ENCODE measurements at regions not wholly inside any gene's neighbourhood (a gene's known extent, or its start where the extent isn't known, plus 50 kb on each side); places are given as distances from the start of the nearest gene placed in this dataset.
"Not testable (repeated sequence)": the region's sequence is repeated elsewhere in the genome, so short reads cannot be mapped to it uniquely, and the experiment has no call there.

DNA sequence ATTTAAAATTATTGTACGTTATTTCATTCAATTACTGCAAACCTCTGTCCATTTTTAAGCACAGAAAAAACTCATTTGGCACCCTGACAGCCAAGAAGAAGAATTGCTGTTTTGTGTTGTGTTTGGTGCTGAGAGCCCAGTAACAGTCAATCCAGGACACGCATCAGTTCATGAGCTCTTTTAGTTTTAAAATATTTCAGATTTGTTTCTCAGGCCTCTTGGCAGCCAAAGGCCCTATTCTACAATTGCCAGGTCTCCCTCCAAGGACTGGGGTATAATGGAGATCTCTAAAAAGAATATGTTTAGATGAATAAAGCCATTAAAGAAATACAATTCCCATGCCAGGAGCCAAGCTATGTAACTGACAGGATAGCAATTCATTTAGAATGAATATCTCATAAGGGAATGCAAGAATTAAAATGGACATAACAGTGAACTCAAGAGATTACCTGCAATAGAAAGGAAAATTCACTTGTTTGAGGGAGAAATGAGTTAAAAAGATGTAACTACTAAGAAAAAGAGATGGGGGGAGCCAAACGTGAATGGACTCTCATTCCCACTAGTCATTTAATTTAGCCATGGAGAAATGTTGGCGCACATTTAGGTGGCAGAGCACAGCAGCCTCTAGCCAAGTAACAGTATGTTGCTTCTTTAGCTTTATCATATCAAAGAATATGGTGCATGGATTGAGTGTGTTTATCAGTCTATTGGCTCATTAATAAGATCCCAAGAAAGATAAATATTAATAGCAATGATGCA is 140.6 kb upstream of the PELI2 start:
- H3K9ac ChIP-seq (ENCODE audit: low read depth, low read length) = no peak overlapping the region
- no peaks in the 10 kb centered on the region for H3K36me3 ChIP-seq (ENCODE audit: insufficient read depth, low read length)
- no peaks in the 10 kb centered on the region for H3K4me1 ChIP-seq (ENCODE audit: insufficient read depth, low read length)
- no peaks in the 10 kb centered on the region for H3K9me3 ChIP-seq (ENCODE audit: control insufficient read depth, insufficient read depth, low read length)

DNA sequence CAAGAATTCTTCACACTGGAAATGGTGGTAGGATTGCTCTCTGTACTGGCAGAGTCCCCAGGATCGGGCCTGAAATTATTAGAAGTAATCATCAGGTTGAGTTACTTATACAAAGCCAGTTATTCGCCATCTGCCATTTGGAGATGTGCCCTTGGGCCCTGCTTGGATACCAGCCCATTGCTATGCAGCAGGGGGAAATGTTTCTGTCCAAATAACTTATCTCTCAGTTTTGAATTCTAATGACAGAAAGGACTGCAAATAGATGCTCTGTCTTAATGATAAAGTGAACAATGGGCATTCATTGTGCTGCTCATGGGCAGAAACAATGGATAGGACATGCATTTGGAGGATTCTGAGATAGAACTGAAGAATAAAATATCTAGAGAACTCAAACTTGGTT is 139.1 kb upstream of the PELI2 start:
- no peaks in the 10 kb centered on the region for H3K9me3 ChIP-seq (ENCODE audit: control insufficient read depth, insufficient read depth, low read length)
- H3K9ac ChIP-seq (ENCODE audit: low read depth, low read length) = no peak overlapping the region
- no peaks in the 10 kb centered on the region for H3K36me3 ChIP-seq (ENCODE audit: insufficient read depth, low read length)
- no peaks in the 10 kb centered on the region for H3K4me1 ChIP-seq (ENCODE audit: insufficient read depth, low read length)

GRCh38 chr14:55979781-55980180 is 138.4 kb upstream of the PELI2 start:
- Histone ChIP-seq H3K4me1 (ENCODE audit: insufficient read depth, low read length) (no peaks in the 10 kb centered on the region), H3K9ac (ENCODE audit: low read depth, low read length) (no peak overlapping the region), H3K36me3 (ENCODE audit: insufficient read depth, low read length) (no peaks in the 10 kb centered on the region), H3K9me3 (ENCODE audit: control insufficient read depth, insufficient read depth, low read length) (no peaks in the 10 kb centered on the region)

DNA sequence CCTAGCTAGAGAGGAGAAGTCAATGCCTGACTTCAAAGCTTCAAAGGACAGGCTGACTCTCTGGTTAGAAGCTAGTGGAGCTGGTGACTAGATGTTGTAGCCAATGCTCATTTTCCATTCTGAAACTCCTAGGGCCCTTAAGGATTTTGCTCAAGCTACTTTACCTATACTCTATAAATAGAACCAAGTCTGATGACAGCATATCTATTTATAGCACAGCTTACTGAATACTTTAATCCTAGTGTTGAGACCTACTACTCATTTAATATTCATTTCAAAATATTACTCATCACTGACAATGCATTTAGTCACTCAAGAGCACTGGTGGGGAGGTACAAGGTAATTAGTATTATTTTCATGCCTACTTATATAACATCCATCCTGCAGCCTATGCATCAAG is 137.2 kb upstream of the PELI2 start:
- H3K36me3 ChIP-seq (ENCODE audit: insufficient read depth, low read length) = no peaks in the 10 kb centered on the region

GRCh38 chr14:55986069-55986468 is 132.1 kb upstream of the PELI2 start:
- Histone ChIP-seq H3K4me1 (ENCODE audit: insufficient read depth, low read length) (no peaks in the 10 kb centered on the region), H3K9me3 (ENCODE audit: control insufficient read depth, insufficient read depth, low read length) (no peaks in the 10 kb centered on the region), H3K9ac (ENCODE audit: low read depth, low read length) (no peak overlapping the region), H3K36me3 (ENCODE audit: insufficient read depth, low read length) (no peaks in the 10 kb centered on the region)

More for the DNA sequence above, 137.2 kb upstream of the PELI2 start:
- no peaks in the 10 kb centered on the region for H3K9me3 ChIP-seq (ENCODE audit: control insufficient read depth, insufficient read depth, low read length)
- H3K9ac ChIP-seq (ENCODE audit: low read depth, low read length) = no peak overlapping the region
- H3K4me1 ChIP-seq (ENCODE audit: insufficient read depth, low read length) = no peaks in the 10 kb centered on the region

GRCh38 chr14:56000846-56001245 is 117.4 kb upstream of the PELI2 start:
- Histone ChIP-seq H3K9me3 (ENCODE audit: control insufficient read depth, insufficient read depth, low read length) (no peaks in the 10 kb centered on the region; the same call in 1 of the 2 replicates), H3K9ac (ENCODE audit: low read depth, low read length) (no peak overlapping the region), H3K36me3 (ENCODE audit: insufficient read depth, low read length) (no peaks in the 10 kb centered on the region), H3K4me1 (ENCODE audit: insufficient read depth, low read length) (peaks cover 8% of the 10 kb centered on the region; the same call in 1 of the 2 replicates)

GRCh38 chr14:56002342-56002741 is 115.9 kb upstream of the PELI2 start:
- Histone ChIP-seq H3K9me3 (ENCODE audit: control insufficient read depth, insufficient read depth, low read length) (no peaks in the 10 kb centered on the region; the same call in 1 of the 2 replicates), H3K36me3 (ENCODE audit: insufficient read depth, low read length) (no peaks in the 10 kb centered on the region), H3K9ac (ENCODE audit: low read depth, low read length) (no peak overlapping the region), H3K4me1 (ENCODE audit: insufficient read depth, low read length) (peaks cover 8% of the 10 kb centered on the region; the same call in 1 of the 2 replicates)

GRCh38 chr14:56002876-56003625 is 115.2 kb upstream of the PELI2 start:
- H3K9me3 ChIP-seq (ENCODE audit: control insufficient read depth, insufficient read depth, low read length) = no peaks in the 10 kb centered on the region; the same call in 1 of the 2 replicates
- no peak overlapping the region for H3K9ac ChIP-seq (ENCODE audit: low read depth, low read length)
- peaks cover 8% of the 10 kb centered on the region; the same call in 1 of the 2 replicates for H3K4me1 ChIP-seq (ENCODE audit: insufficient read depth, low read length)
- H3K36me3 ChIP-seq (ENCODE audit: insufficient read depth, low read length) = no peaks in the 10 kb centered on the region

DNA sequence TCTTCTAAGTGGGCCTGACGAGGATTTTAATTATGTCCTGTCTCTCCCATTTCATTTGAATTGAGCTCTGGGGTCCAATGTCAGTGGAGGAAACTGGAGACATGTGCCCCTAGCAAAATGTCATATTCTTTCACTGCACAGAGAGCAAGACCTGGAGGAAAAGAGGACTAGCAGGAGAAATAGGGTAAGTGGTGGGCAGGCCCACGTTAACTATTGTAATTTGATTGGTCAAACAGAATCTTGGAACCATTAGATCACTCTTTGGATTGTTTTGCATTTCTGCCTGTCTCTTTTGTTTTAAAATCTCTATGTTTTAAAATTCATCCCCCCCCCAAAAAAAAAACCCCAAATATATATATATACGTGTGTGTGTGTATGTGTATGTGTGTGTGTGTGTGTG is 113.9 kb upstream of the PELI2 start:
- Histone ChIP-seq H3K4me1 (ENCODE audit: insufficient read depth, low read length) (peaks cover 8% of the 10 kb centered on the region; the same call in 1 of the 2 replicates), H3K9ac (ENCODE audit: low read depth, low read length) (no peak overlapping the region), H3K36me3 (ENCODE audit: insufficient read depth, low read length) (no peaks in the 10 kb centered on the region), H3K9me3 (ENCODE audit: control insufficient read depth, insufficient read depth, low read length) (no peaks in the 10 kb centered on the region; the same call in 1 of the 2 replicates)

GRCh38 chr14:56004786-56005185 is 113.4 kb upstream of the PELI2 start:
- H3K4me1 ChIP-seq (ENCODE audit: insufficient read depth, low read length) = peaks cover 8% of the 10 kb centered on the region; the same call in 1 of the 2 replicates
- H3K9ac ChIP-seq (ENCODE audit: low read depth, low read length) = peak overlapping the region; percentile 10; the same call in 1 of the 2 replicates
- no peaks in the 10 kb centered on the region for H3K36me3 ChIP-seq (ENCODE audit: insufficient read depth, low read length)
- no peaks in the 10 kb centered on the region; the same call in 1 of the 2 replicates for H3K9me3 ChIP-seq (ENCODE audit: control insufficient read depth, insufficient read depth, low read length)

DNA sequence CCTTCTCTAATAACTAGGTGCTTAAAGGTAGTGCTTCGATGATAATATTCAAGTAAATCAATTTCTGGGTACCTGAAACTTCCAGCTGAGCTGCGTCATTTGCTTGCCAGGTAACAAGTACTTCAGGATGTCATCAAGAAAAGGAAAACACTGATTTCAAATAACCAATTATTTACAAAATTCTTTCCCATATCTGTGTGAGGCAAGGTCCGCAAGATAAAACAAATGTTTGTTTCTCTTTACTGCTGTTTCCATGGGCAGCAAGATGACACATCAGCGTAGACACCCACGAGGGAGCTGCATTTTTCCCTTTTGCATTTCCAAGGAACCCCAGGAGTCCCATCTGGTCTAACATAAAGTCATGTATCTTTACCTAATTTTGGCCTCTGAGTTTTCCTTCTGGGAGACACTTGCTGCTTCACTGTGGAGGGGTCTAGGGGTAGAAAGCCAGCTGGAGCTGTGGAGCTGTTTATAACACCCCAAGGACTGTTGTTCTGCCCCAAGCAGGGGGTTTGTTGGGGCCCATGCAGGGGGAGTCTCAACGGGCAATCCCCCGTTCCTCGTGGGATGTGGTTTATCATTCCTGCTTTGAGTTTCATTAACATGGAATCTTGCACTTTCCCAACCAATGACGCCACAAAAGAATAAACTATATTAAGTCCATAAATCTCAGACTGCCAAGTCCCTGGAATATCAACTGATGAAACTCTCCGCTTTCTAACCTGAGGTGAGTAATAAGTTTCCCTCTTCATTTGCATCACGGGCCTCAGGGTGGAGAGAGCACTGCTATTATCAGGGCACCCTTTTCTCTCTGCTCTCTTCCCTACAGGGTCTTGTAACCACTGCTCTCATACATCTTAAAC is 112.8 kb upstream of the PELI2 start:
- no peaks in the 10 kb centered on the region; the same call in 1 of the 2 replicates for H3K9me3 ChIP-seq (ENCODE audit: control insufficient read depth, insufficient read depth, low read length)
- H3K36me3 ChIP-seq (ENCODE audit: insufficient read depth, low read length) = no peaks in the 10 kb centered on the region
- peaks cover 8% of the 10 kb centered on the region; the same call in 1 of the 2 replicates for H3K4me1 ChIP-seq (ENCODE audit: insufficient read depth, low read length)
- peak overlapping the region; percentile 10; the same call in 1 of the 2 replicates for H3K9ac ChIP-seq (ENCODE audit: low read depth, low read length)

DNA sequence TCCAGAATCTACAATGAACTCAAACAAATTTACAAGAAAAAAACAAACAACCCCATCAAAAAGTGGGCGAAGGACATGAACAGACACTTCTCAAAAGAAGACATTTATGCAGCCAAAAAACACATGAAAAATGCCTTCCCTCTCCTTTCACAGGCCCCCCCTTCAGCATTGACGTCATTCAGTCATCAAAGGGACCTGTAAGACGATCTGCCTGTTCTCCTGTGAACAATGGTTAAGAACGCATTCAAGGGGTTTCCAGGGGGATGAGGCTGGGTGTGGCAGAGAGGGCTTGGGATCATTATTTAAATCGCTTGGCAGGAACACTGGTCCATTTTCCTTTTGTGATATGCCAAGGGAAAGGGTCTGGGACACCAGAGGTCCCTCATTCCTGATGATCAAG is 110.7 kb upstream of the PELI2 start:
- not testable (repeated sequence) for H3K9me3 ChIP-seq (ENCODE audit: control insufficient read depth, insufficient read depth, low read length); H3K4me1 ChIP-seq (ENCODE audit: insufficient read depth, low read length); H3K9ac ChIP-seq (ENCODE audit: low read depth, low read length); H3K36me3 ChIP-seq (ENCODE audit: insufficient read depth, low read length)

GRCh38 chr14:56008150-56008549 is 110.1 kb upstream of the PELI2 start:
- Histone ChIP-seq H3K36me3 (ENCODE audit: insufficient read depth, low read length) (no peaks in the 10 kb centered on the region), H3K9me3 (ENCODE audit: control insufficient read depth, insufficient read depth, low read length) (no peaks in the 10 kb centered on the region), H3K4me1 (ENCODE audit: insufficient read depth, low read length) (peaks cover 8% of the 10 kb centered on the region; the same call in 1 of the 2 replicates), H3K9ac (ENCODE audit: low read depth, low read length) (no peak overlapping the region)

- H3K9me3 ChIP-seq (ENCODE audit: control insufficient read depth, insufficient read depth, low read length) = not testable (repeated sequence)
These were observed 109.5 kb upstream of the PELI2 start for GRCh38 chr14:56008661-56009060.

More at GRCh38 chr14:56008661-56009060, 109.5 kb upstream of the PELI2 start:
- not testable (repeated sequence) for H3K4me1 ChIP-seq (ENCODE audit: insufficient read depth, low read length); H3K36me3 ChIP-seq (ENCODE audit: insufficient read depth, low read length); H3K9ac ChIP-seq (ENCODE audit: low read depth, low read length)

Data from ES-I3 (cell line).